ENCODE measurements at regions not wholly inside any gene's neighbourhood (a gene's known extent, or its start where the extent isn't known, plus 50 kb on each side); places are given as distances from the start of the nearest gene placed in this dataset.

DNA sequence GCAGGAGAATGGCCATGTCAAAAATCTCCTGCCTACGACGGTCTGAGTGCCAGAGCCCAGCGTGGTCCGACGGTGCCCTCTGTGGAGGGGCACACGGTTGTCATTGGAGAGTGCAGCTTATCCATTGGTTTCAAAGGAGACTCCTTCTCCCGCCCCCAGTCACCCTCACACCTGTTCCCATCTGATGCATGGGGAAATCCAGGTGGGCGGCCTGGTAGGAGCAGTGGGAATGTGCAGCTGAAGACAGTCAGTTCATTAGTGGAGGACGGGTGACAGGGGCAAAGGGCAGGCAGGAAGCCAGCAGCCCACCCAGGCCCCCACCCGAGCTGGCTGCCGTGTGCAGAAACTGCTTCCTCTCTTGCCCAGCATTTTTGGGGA, 162.3 kb downstream of the IRF8 start:
- no peak for DNase-seq
- H3K4me1 ChIP-seq = peaks cover 0 to 38% (median 28%) of the 10 kb centered on the region in 9 donors
- no peaks in the 10 kb centered on the region for H3K36me3 ChIP-seq
- no peak for TF ChIP-seq CTCF (IDR thresholded peaks at IDR 0.05)
- intact Hi-C loops (cut with DNase I) = no loop called here
- no peak overlapping the region for H3K4me3 ChIP-seq
- peak overlapping the region in 9 of 10 donors; percentile 20 to 79 (median 65) for H3K27ac ChIP-seq
- WGBS, 2 donors = 69 to 73% methylated on average over 11 of the region's 11 CpGs
- no peak for ATAC-seq
- no peaks in the 10 kb centered on the region for H3K9me3 ChIP-seq
- H3K27me3 ChIP-seq = peaks cover 0 to 19% (median under 1%) of the 10 kb centered on the region in 7 donors

- no peaks in the 10 kb centered on the region for H3K9me3 ChIP-seq
- peaks cover 0 to 24% (median 5%) of the 10 kb centered on the region in 7 donors for H3K27me3 ChIP-seq
- H3K27ac ChIP-seq = peak overlapping the region in 8 of 10 donors; percentile 20 to 79 (median 70)
- WGBS, 2 donors = 49% methylated on average over 11 of the region's 11 CpGs
- ATAC-seq (peak in 5 of 8 donors; percentile 10 to 40 (median 26)), DNase-seq (peak in 1 of 2 donors; percentile 35)
- intact Hi-C loops (cut with DNase I) = no loop called here
- H3K4me1 ChIP-seq = peaks cover 0 to 38% (median 28%) of the 10 kb centered on the region in 9 donors
- no peak overlapping the region for H3K4me3 ChIP-seq
- no peak for TF ChIP-seq CTCF (IDR thresholded peaks at IDR 0.05)
- no peaks in the 10 kb centered on the region for H3K36me3 ChIP-seq
Measured at GRCh38 chr16:86061721-86062120, 162.8 kb downstream of the IRF8 start.

GRCh38 chr16:86062271-86062965, 163.5 kb downstream of the IRF8 start:
- DNase-seq (no peak), ATAC-seq (no peak)
- WGBS, 2 donors = 92 to 93% methylated on average over 19 of the region's 19 CpGs

More at GRCh38 chr16:86062271-86062965, 163.5 kb downstream of the IRF8 start:
- peaks cover 0 to 28% (median 8%) of the 10 kb centered on the region in 7 donors for H3K27me3 ChIP-seq
- H3K27ac ChIP-seq = peak overlapping the region in 8 of 10 donors; percentile 20 to 79 (median 50)
- H3K4me1 ChIP-seq = peaks cover 0 to 38% (median 28%) of the 10 kb centered on the region in 9 donors
- intact Hi-C loops (cut with DNase I) = no loop called here
- no peaks in the 10 kb centered on the region for H3K36me3 ChIP-seq
- H3K4me3 ChIP-seq = no peak overlapping the region
- no peak for TF ChIP-seq CTCF (IDR thresholded peaks at IDR 0.05)
- no peaks in the 10 kb centered on the region for H3K9me3 ChIP-seq

Data from heart right ventricle (tissue), 16 donors.